Effector memory CD8-positive, alpha-beta T cell (primary cell): ENCODE measurements at regions not wholly inside any gene's neighbourhood (a gene's known extent, or its start where the extent isn't known, plus 50 kb on each side); places are given as distances from the start of the nearest gene placed in this dataset.

Source experiments
- ATAC-seq: fragments of 150-1000 bp; cut with Tn5 transposase; replicated peaks from 2 replicates; pipeline ENCODE4 v1.10.0; 2021; ENCODE audit warnings: mild to moderate bottlenecking, moderate library complexity
- DNase-seq, 3 experiments: peaks; one replicate each; pipeline ENCODE4 v3.0.0; 2021
- H3K27ac Mint-ChIP-seq, 2 donors: one replicate each; pipeline ENCODE4 v1.8.0; 2022; ENCODE audit warnings: mild to moderate bottlenecking in 2 of 2, mixed read lengths in 2 of 2, moderate library complexity in 2 of 2
- H3K27me3 Mint-ChIP-seq, 2 donors: one replicate each; pipeline ENCODE4 v1.8.0; 2022; ENCODE audit warnings: mixed read lengths in 2 of 2
- H3K36me3 Mint-ChIP-seq: one replicate; pipeline ENCODE4 v1.8.0; 2022; ENCODE audit warnings: mild to moderate bottlenecking, moderate library complexity, mixed read lengths; ENCODE audit not compliant: insufficient read depth
- H3K4me1 Mint-ChIP-seq, 2 donors: one replicate each; pipeline ENCODE4 v1.8.0; 2022; ENCODE audit warnings: low read depth in 2 of 2, mixed read lengths in 2 of 2
- H3K4me3 Mint-ChIP-seq, 2 donors: one replicate each; pipeline ENCODE4 v1.8.0; 2022; ENCODE audit warnings: mild to moderate bottlenecking in 2 of 2, mixed read lengths in 2 of 2, moderate library complexity in 2 of 2
- H3K9me3 Mint-ChIP-seq, 2 donors: one replicate each; pipeline ENCODE4 v1.8.0; 2022; ENCODE audit warnings: mixed read lengths in 2 of 2

DNA sequence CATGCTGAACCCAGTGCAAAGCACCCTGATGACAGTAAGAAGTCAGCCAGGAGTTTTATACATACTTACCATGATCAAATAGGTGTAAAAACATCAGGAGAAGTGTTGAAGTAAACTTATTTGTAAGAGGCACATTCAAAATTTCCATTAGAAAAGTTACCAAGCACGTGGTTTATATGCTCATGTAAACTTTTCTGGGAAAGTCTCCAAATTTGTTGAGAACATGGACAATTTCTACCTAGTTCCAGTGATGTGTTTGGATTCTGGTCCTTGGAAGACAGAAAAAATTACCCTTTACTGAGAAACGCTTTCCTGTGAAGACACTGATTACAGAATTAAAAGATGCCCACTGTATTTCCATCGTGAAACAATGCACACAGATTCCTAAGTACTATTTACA lies 288.9 kb upstream of the CDH4 start:
- no peak for DNase-seq
- ATAC-seq = no peak
- Mint-ChIP-seq H3K27me3 (peaks cover 6 to 27% of the 10 kb centered on the region in 2 donors), H3K27ac (no peak overlapping the region), H3K9me3 (peaks cover 0 to 2% of the 10 kb centered on the region in 2 donors), H3K36me3 (peaks cover 3% of the 10 kb centered on the region), H3K4me3 (no peak overlapping the region), H3K4me1 (no peaks in the 10 kb centered on the region)

- Mint-ChIP-seq H3K27ac (no peak overlapping the region), H3K9me3 (peaks cover 0 to 2% of the 10 kb centered on the region in 2 donors), H3K4me3 (no peak overlapping the region), H3K4me1 (no peaks in the 10 kb centered on the region), H3K36me3 (peaks cover 3% of the 10 kb centered on the region), H3K27me3 (peaks cover 11 to 24% of the 10 kb centered on the region in 2 donors)
- ATAC-seq (no peak), DNase-seq (no peak)
Observed at GRCh38 chr20:60964911-60965310, 287.1 kb upstream of the CDH4 start.

GRCh38 chr20:60966031-60966430 lies 286.0 kb upstream of the CDH4 start:
- Mint-ChIP-seq H3K27me3 (peaks cover 5 to 15% of the 10 kb centered on the region in 2 donors), H3K4me1 (no peaks in the 10 kb centered on the region)
- ATAC-seq = no peak

GRCh38 chr20:60966766-60967165 lies 285.3 kb upstream of the CDH4 start:
- ATAC-seq (no peak), DNase-seq (no peak)
- Mint-ChIP-seq H3K9me3 (no peaks in the 10 kb centered on the region), H3K4me3 (no peak overlapping the region), H3K27ac (no peak overlapping the region), H3K36me3 (peaks cover 1% of the 10 kb centered on the region), H3K27me3 (peaks cover 5 to 8% of the 10 kb centered on the region in 2 donors), H3K4me1 (no peaks in the 10 kb centered on the region)

More at GRCh38 chr20:60966031-60966430, 286.0 kb upstream of the CDH4 start:
- Mint-ChIP-seq H3K4me3 (no peak overlapping the region), H3K27ac (no peak overlapping the region), H3K9me3 (no peaks in the 10 kb centered on the region), H3K36me3 (peaks cover 3% of the 10 kb centered on the region)
- DNase-seq = no peak

DNA sequence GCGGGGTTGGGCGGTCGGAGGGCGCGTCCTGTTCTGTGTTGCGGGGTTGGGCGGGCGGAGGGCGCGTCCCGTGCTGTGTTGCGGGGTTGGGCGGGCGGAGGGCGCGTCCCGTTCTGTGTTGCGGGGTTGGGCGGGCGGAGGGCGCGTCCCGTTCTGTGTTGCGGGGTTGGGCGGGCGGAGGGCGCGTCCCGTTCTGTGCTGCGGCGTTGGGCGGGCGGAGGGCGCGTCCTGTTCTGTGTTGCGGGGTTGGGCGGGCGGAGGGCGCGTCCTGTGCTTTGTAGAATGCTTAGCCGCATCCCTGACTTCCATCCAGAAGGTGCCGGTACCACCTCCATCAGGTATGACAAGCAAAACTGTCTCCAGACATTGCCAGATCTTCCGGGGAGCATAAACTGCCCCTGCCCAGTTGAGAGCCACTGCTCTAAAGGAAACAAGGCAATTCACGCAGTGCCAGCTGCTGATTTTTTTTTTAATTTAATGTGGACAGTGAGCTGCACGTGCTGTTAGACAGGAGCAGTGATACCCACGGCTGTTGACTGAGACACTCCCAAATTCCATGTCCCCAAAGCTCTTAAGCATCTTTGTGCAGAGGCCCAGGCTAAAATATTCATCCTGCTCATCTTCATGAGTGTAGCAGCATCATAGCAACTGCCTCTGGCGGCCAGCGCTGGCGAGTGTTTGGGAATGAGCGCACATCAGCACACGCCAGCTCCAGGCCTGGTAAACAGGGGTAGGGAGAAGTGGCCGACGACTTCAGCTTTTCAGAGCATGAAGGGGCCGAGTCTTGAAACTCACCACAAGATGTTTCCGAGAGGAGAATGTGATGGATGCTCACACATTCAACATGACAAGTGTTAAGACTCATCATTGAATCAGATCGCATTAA lies 284.4 kb upstream of the CDH4 start:
- Mint-ChIP-seq H3K36me3 (no peaks in the 10 kb centered on the region), H3K27me3 (peaks cover 5 to 7% of the 10 kb centered on the region in 2 donors), H3K4me1 (no peaks in the 10 kb centered on the region), H3K9me3 (no peaks in the 10 kb centered on the region), H3K4me3 (no peak overlapping the region), H3K27ac (no peak overlapping the region)
- ATAC-seq (no peak), DNase-seq (no peak)

GRCh38 chr20:60968853-60969720 lies 283.0 kb upstream of the CDH4 start:
- Mint-ChIP-seq H3K27ac (no peak overlapping the region), H3K4me1 (no peaks in the 10 kb centered on the region), H3K4me3 (no peak overlapping the region), H3K9me3 (no peaks in the 10 kb centered on the region), H3K27me3 (peaks cover 5 to 7% of the 10 kb centered on the region in 2 donors), H3K36me3 (no peaks in the 10 kb centered on the region)
- no peak for ATAC-seq
- DNase-seq = no peak

- Mint-ChIP-seq H3K9me3 (no peaks in the 10 kb centered on the region), H3K27ac (no peak overlapping the region), H3K4me3 (no peak overlapping the region), H3K27me3 (peaks cover 5 to 7% of the 10 kb centered on the region in 2 donors), H3K4me1 (no peaks in the 10 kb centered on the region), H3K36me3 (no peaks in the 10 kb centered on the region)
- no peak for ATAC-seq
- DNase-seq = no peak
Observed at GRCh38 chr20:60970601-60971000, 281.5 kb upstream of the CDH4 start.

DNA sequence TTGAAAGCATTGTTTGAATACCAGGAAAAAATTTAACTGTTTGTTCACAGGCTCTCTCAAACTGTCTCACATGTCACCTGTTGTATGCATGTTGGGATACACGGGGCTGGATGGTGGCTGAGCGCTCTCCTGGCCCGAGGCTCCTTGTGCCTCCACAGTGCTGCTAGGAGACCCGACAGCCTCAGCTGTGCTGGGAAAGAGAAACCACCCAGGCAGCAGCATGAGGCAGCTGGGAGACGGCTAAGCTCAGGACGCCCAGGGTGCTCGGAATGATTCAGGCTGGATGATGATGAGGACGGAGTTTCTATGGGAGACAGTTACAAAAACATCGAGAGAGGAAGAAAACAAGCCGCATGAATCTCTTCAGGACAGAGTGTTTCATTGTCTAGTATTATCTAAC lies 278.0 kb upstream of the CDH4 start:
- no peaks in the 10 kb centered on the region for H3K4me1 Mint-ChIP-seq
- no peak for DNase-seq
- no peak overlapping the region for H3K4me3 Mint-ChIP-seq
- H3K36me3 Mint-ChIP-seq = peaks cover 3% of the 10 kb centered on the region
- H3K27ac Mint-ChIP-seq = no peak overlapping the region
- H3K9me3 Mint-ChIP-seq = no peaks in the 10 kb centered on the region
- ATAC-seq = no peak
- H3K27me3 Mint-ChIP-seq = peaks cover 0 to 25% of the 10 kb centered on the region in 2 donors

DNA sequence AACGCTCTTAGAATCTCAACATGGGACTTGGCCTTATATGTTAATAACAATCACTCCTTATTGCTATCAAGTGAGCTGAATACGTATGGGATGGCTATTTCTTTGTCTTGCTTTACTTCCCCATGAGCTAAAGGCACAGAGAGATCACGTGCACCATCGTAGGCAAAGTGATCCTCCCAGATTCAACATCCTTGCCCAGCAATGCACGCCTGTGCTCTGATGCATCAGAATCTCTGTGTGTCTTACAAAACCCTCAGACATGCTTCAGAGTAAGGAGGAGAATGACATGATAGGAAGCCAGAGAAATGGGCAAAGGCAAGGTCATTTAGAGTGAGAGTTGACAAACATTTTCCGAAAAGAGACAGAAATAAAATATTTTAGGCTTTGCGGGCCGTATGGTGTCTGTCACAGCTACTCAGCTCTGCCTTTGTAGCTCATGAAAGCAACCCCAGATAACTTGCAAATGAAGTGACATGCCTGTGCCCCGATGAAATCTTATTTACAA lies 277.6 kb upstream of the CDH4 start:
- peaks cover 0 to 22% of the 10 kb centered on the region in 2 donors for H3K27me3 Mint-ChIP-seq
- no peak for ATAC-seq
- no peak overlapping the region for H3K27ac Mint-ChIP-seq
- H3K4me3 Mint-ChIP-seq = no peak overlapping the region
- DNase-seq = no peak
- peaks cover 3% of the 10 kb centered on the region for H3K36me3 Mint-ChIP-seq
- H3K4me1 Mint-ChIP-seq = no peaks in the 10 kb centered on the region
- H3K9me3 Mint-ChIP-seq = peaks cover 2 to 5% of the 10 kb centered on the region in 2 donors

DNA sequence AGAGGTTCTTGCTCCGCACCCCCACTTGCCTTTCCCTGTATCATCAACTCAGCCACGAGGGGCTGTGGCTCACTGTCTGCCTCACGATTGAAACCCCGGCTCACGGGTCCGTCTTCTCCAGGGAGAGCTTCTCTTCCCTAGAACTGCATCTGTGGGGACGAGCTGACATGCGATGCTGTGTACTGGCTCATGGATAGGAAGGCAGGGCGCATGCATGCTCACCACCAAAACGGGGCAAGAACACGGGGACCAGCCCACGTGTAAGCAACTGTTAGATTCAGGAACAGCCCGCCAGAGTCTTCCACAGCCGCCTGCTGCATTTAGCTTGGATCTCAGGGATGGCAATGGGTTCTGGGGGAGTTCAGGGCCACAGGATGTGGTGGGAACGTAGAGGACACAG lies 275.9 kb upstream of the CDH4 start:
- Mint-ChIP-seq H3K4me1 (no peaks in the 10 kb centered on the region), H3K36me3 (peaks cover 3% of the 10 kb centered on the region), H3K27ac (no peak overlapping the region), H3K4me3 (no peak overlapping the region), H3K27me3 (peaks cover 0 to 22% of the 10 kb centered on the region in 2 donors), H3K9me3 (peaks cover 4 to 18% of the 10 kb centered on the region in 2 donors)
- DNase-seq (no peak), ATAC-seq (no peak)

DNA sequence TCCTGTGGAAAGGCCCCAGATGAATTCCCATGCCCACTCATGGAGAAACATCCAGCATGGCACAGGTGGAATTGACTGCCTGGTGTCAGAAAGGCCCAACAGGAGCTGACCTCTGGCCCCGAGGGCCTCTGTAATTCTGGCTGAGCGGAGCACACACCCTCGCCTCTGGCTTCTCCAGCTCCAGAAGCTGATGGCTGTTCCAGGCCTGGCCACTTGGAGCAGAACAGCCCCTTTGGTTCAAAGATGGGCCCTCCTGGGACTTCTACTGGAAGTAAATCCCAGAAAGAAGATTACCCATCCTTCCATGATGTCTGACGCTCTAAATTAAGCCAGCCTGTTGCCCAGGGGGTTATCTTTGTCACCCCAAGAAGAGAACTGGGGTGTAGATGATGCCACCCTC lies 275.1 kb upstream of the CDH4 start:
- Mint-ChIP-seq H3K4me1 (no peaks in the 10 kb centered on the region), H3K9me3 (peaks cover 4 to 18% of the 10 kb centered on the region in 2 donors), H3K36me3 (peaks cover 3% of the 10 kb centered on the region), H3K27me3 (peaks cover 0 to 22% of the 10 kb centered on the region in 2 donors), H3K27ac (no peak overlapping the region), H3K4me3 (no peak overlapping the region)
- no peak for ATAC-seq
- no peak for DNase-seq

- Mint-ChIP-seq H3K9me3 (peaks cover 4 to 18% of the 10 kb centered on the region in 2 donors), H3K27me3 (peaks cover 0 to 22% of the 10 kb centered on the region in 2 donors), H3K36me3 (peaks cover 3% of the 10 kb centered on the region), H3K4me1 (no peaks in the 10 kb centered on the region), H3K4me3 (no peak overlapping the region), H3K27ac (no peak overlapping the region)
- ATAC-seq (no peak), DNase-seq (no peak)
Observed at GRCh38 chr20:60977901-60978300, 274.2 kb upstream of the CDH4 start.

- no peak for DNase-seq
- Mint-ChIP-seq H3K4me1 (no peaks in the 10 kb centered on the region), H3K27ac (no peak overlapping the region), H3K4me3 (no peak overlapping the region), H3K27me3 (no peaks in the 10 kb centered on the region), H3K9me3 (peaks cover 4 to 12% of the 10 kb centered on the region in 2 donors), H3K36me3 (no peaks in the 10 kb centered on the region)
- no peak for ATAC-seq
Observed at GRCh38 chr20:60984666-60985065, 267.4 kb upstream of the CDH4 start.
